HCT116 (cell line): ENCODE measurements at regions not wholly inside any gene's neighbourhood (a gene's known extent, or its start where the extent isn't known, plus 50 kb on each side); places are given as distances from the start of the nearest gene placed in this dataset.

ENCODE experiments used
- ATAC-seq: fragments of 200-7000 bp; cut with Tn5 transposase; 2 replicates; pipeline ENCODE4 v1.9.1; 2020; ENCODE audit warnings: mild to moderate bottlenecking, moderate library complexity
- BruUV-seq: library from RNA; stranded (reverse); fragments of 400-500 nt; replicated peaks from 2 replicates; lab custom pipeline; 2021; lab: Mats Ljungman, UMichigan
- CTCF ChIA-PET: fragments of 300-600 bp; sonication (Branson Sonifier 250); formaldehyde crosslinking; loops from one replicate; lab custom pipeline; 2021; ENCODE audit warnings: antibody characterized with exemption; lab: Charles Lee
- POLR2A ChIA-PET: fragments of 300-600, 350-600 bp; sonication (Branson Sonifier 250); formaldehyde crosslinking; loops from one replicate; lab custom pipeline; 2021; ENCODE audit warnings: antibody characterized with exemption; lab: Charles Lee
- RAD21 ChIA-PET, 2 experiments: fragments of 300-600 bp; sonication (Branson Sonifier 250); formaldehyde crosslinking; loops; one replicate each; lab custom pipeline; 2023; ENCODE audit warnings: low total read pairs in 2 of 2; ENCODE audit not compliant: uncharacterized antibody in 2 of 2, unreplicated experiment in 2 of 2, low non-redundant PET in 1 of 2; lab: Charles Lee
- DNase-seq: peaks from one replicate; pipeline ENCODE4 v3.0.0-alpha.2; 2010; ENCODE audit warnings: low read depth, low spot score
- H2AFZ ChIP-seq: fragments of 200-600 bp; shearing (Covaris generic), sonication (generic); 2 replicates; pipeline ENCODE4 v1.6.1; 2017; ENCODE audit warnings: low read depth, mixed run types, mixed read lengths, antibody characterized with exemption, low read length; ENCODE audit not compliant: poor library complexity, severe bottlenecking
- H3K27ac ChIP-seq: 2 replicates; pipeline ENCODE4 v1.5.1; 2012; ENCODE audit warnings: low read depth, low read length
- H3K27me3 ChIP-seq: fragments of 200-600 bp; sonication (generic); 2 replicates; pipeline ENCODE4 v1.6.1; 2016; ENCODE audit warnings: mixed run types, low read length, mixed read lengths; ENCODE audit not compliant: insufficient read depth
- H3K36me3 ChIP-seq, 2 experiments: fragments of 200-500 bp in 1 of 2; fragments of 200-600 bp in 1 of 2; sonication (Bioruptor generic) in 1 of 2; sonication (generic) in 1 of 2; 2 replicates each; pipeline versions ENCODE4 v1.5.1 to v1.6.1; 2014 to 2016; ENCODE audit warnings: low read length in 2 of 2, inconsistent platforms in 1 of 2, mixed read lengths in 1 of 2, mixed run types in 1 of 2; ENCODE audit not compliant: insufficient read depth in 2 of 2, control insufficient read depth in 1 of 2
- H3K4me1 ChIP-seq, 2 experiments: fragments of 200-600 bp in 1 of 2; sonication (generic) in 1 of 2; 2 replicates each; pipeline versions ENCODE4 v1.5.1 to v1.6.1; 2012 to 2017; ENCODE audit warnings: low read length in 2 of 2, inconsistent platforms in 1 of 2, mild to moderate bottlenecking in 1 of 2, mixed read lengths in 1 of 2, mixed run types in 1 of 2, moderate library complexity in 1 of 2; ENCODE audit not compliant: insufficient read depth in 2 of 2, control insufficient read depth in 1 of 2
- H3K4me2 ChIP-seq: fragments of 200-600 bp; sonication (generic); 2 replicates; pipeline ENCODE4 v1.6.1; 2017; ENCODE audit warnings: mixed run types, low read length, mixed read lengths
- H3K4me3 ChIP-seq, 2 experiments: fragments of 200-600 bp in 1 of 2; sonication (generic) in 1 of 2; replicated peaks in 1 of 2; 2 replicates each; pipeline ENCODE4 v1.5.1; 2011 to 2016; ENCODE audit warnings: low read length in 2 of 2, control low read depth in 1 of 2, low read depth in 1 of 2, mild to moderate bottlenecking in 1 of 2, mixed read lengths in 1 of 2, mixed run types in 1 of 2
- H3K79me2 ChIP-seq: fragments of 200-600 bp; sonication (generic); 2 replicates; pipeline ENCODE4 v1.6.1; 2017; ENCODE audit warnings: mild to moderate bottlenecking, mixed run types, low read length, moderate library complexity, mixed read lengths; ENCODE audit not compliant: insufficient read depth
- H3K9ac ChIP-seq: fragments of 200-600 bp; sonication (generic); 2 replicates; pipeline ENCODE4 v1.6.1; 2016; ENCODE audit warnings: low read length, mixed read lengths
- H3K9me2 ChIP-seq: fragments of 200-600 bp; sonication (generic), shearing (Covaris generic); 2 replicates; pipeline ENCODE4 v1.6.1; 2017; ENCODE audit warnings: mixed run types, mild to moderate bottlenecking, moderate library complexity; ENCODE audit not compliant: insufficient read depth
- H3K9me3 ChIP-seq, 2 experiments: fragments of 200-500 bp in 1 of 2; fragments of 200-600 bp in 1 of 2; sonication (Bioruptor generic) in 1 of 2; sonication (generic) in 1 of 2; 2 replicates each; pipeline ENCODE4 v1.6.1; 2014 to 2017; ENCODE audit warnings: low read length in 2 of 2, mixed read lengths in 2 of 2, inconsistent platforms in 1 of 2, low read depth in 1 of 2, mild to moderate bottlenecking in 1 of 2, mixed run types in 1 of 2, moderate library complexity in 1 of 2; ENCODE audit not compliant: control insufficient read depth in 1 of 2, insufficient read depth in 1 of 2
- H4K20me1 ChIP-seq: fragments of 200-600 bp; sonication (generic), shearing (Covaris generic); 2 replicates; pipeline ENCODE4 v1.6.1; 2017; ENCODE audit warnings: mixed run types, mild to moderate bottlenecking, moderate library complexity; ENCODE audit not compliant: insufficient read depth
- CBX3 ChIP-seq: IDR thresholded peaks from 2 replicates; pipeline ENCODE4 v1.6.1; 2012; ENCODE audit warnings: low read depth
- CEBPB ChIP-seq: IDR thresholded peaks from 2 replicates; pipeline ENCODE4 v1.6.1; 2012; ENCODE audit warnings: low read depth
- CTCF ChIP-seq, 3 experiments: fragments of 200-600 bp in 1 of 3; sonication (generic) in 1 of 3; IDR thresholded peaks in 2 of 3; conservative IDR thresholded peaks in 1 of 3; 2 replicates each; pipeline ENCODE4 v1.5.1; 2012 to 2017; ENCODE audit warnings: low read depth in 2 of 3, low read length in 2 of 3, antibody characterized with exemption in 1 of 3, borderline replicate concordance in 1 of 3, control low read depth in 1 of 3, mild to moderate bottlenecking in 1 of 3, mixed read lengths in 1 of 3, mixed run types in 1 of 3, moderate library complexity in 1 of 3; ENCODE audit not compliant: insufficient read depth in 1 of 3
- EGR1 ChIP-seq: IDR thresholded peaks from 2 replicates; pipeline ENCODE4 v1.6.1; 2012; ENCODE audit warnings: low read depth
- FOSL1 ChIP-seq: IDR thresholded peaks from 2 replicates; pipeline ENCODE4 v1.6.1; 2012; ENCODE audit warnings: low read depth
- POLR2A ChIP-seq: IDR thresholded peaks from 2 replicates; pipeline ENCODE4 v1.7.0; 2011; ENCODE audit warnings: borderline replicate concordance; ENCODE audit not compliant: insufficient read depth, insufficient read length; ENCODE audit errors: extremely low read depth
- RAD21 ChIP-seq: IDR thresholded peaks from 2 replicates; pipeline ENCODE4 v1.6.1; 2012; ENCODE audit warnings: low read depth, mild to moderate bottlenecking
- REST ChIP-seq: IDR thresholded peaks from 2 replicates; pipeline ENCODE4 v1.6.1; 2012; ENCODE audit warnings: low read depth
- SP1 ChIP-seq: IDR thresholded peaks from 2 replicates; pipeline ENCODE4 v1.6.1; 2012; ENCODE audit warnings: low read depth
- SRF ChIP-seq: IDR thresholded peaks from 2 replicates; pipeline ENCODE4 v1.6.1; 2012; ENCODE audit warnings: low read depth
- ZBTB33 ChIP-seq: IDR thresholded peaks from 2 replicates; pipeline ENCODE4 v1.6.1; 2011; ENCODE audit warnings: mild to moderate bottlenecking, low read length, moderate library complexity; ENCODE audit not compliant: insufficient replicate concordance; ENCODE audit errors: extremely low read depth
- ZFX ChIP-seq: fragments of 450-650 bp; IDR thresholded peaks from 2 replicates; pipeline ENCODE4 v1.6.1; 2017
- intact Hi-C: fragments of 100-400 bp; cut with micrococcal nuclease; formaldehyde crosslinking; loops from 2 replicates; pipeline ENCODE4 v1.10.0; 2022

GRCh38 chr13:95381212-95381527 lies 79.9 kb upstream of the ABCC4 start:
- no peak overlapping the region for H3K9ac ChIP-seq
- ChIA-PET POLR2A (interaction anchor here (0.6 to 1.0 kb wide), 3 partner anchors 45 to 192 kb away, joined by 3 to 5 read pairs (median 4); no protein-coding TSS in a partner anchor), CTCF (interaction anchor here (0.9 to 3.3 kb wide), 14 partner anchors 9 to 453 kb away, joined by 3 to 47 read pairs (median 6); partner anchors contain the start of gene ABCC4), RAD21 (interaction anchor here (0.9 to 1.8 kb wide), 8 partner anchors 12 to 192 kb away, joined by 3 to 7 read pairs (median 6); no protein-coding TSS in a partner anchor)
- H3K9me2 ChIP-seq, result no peaks in the 10 kb centered on the region
- no TSS peak for BruUV-seq
- H3K36me3 ChIP-seq, result no peaks in the 10 kb centered on the region
- H3K4me3 ChIP-seq, result no peak overlapping the region; a peak in 1 of 4 replicates
- H3K4me2 ChIP-seq, result peak overlapping the region; percentile 48
- H2AFZ ChIP-seq, result peak overlapping the region; percentile 88
- intact Hi-C loops, result no loop called here
- H3K4me1 ChIP-seq, result peaks cover 9 to 23% of the 10 kb centered on the region in 2 experiments
- DNase-seq (no peak), ATAC-seq (no peak)
- no peaks in the 10 kb centered on the region for H3K79me2 ChIP-seq
- H3K27me3 ChIP-seq, result no peaks in the 10 kb centered on the region
- H3K27ac ChIP-seq, result no peak overlapping the region
- no peak for TF ChIP-seq POLR2A
- no peak for TF ChIP-seq REST
- TF ChIP-seq ZBTB33, result no peak
- TF ChIP-seq ZFX, result no peak
- no peak for TF ChIP-seq SP1
- no peak for TF ChIP-seq FOSL1
- TF ChIP-seq CBX3, result no peak
- TF ChIP-seq CTCF (IDR thresholded peaks at IDR 0.05 in 2 of 3, conservative IDR thresholded peaks at IDR 0.05 in 1 of 3; ENCODE audit: borderline replicate concordance in 1 of 3, insufficient read depth in 1 of 3, low read depth in 2 of 3, low read length in 2 of 3), result no peak
- no peak for TF ChIP-seq EGR1
- TF ChIP-seq CEBPB, result no peak
- no peak for TF ChIP-seq SRF
- no peak for TF ChIP-seq RAD21
- H3K9me3 ChIP-seq, result no peaks in the 10 kb centered on the region
- H4K20me1 ChIP-seq, result no peaks in the 10 kb centered on the region
